ENCODE measurements at regions not wholly inside any gene's neighbourhood (a gene's known extent, or its start where the extent isn't known, plus 50 kb on each side); places are given as distances from the start of the nearest gene placed in this dataset.

GRCh38 chr9:90449213-90449925, 193.3 kb downstream of the DIRAS2 start:
- no peak overlapping the region for H4K91ac ChIP-seq (ENCODE audit: low read depth, low read length)
- H3K18ac ChIP-seq (ENCODE audit: low read length): no peak overlapping the region
- H2AK5ac ChIP-seq (ENCODE audit: low read length): no peak overlapping the region
- no CpG with 5 or more reads among the region's 4 CpGs for WGBS (ENCODE audit: extremely low coverage, insufficient coverage, insufficient read length)
- no peak overlapping the region for H2BK12ac ChIP-seq (ENCODE audit: low read length)
- H2AFZ ChIP-seq (ENCODE audit: insufficient read depth, low read length, poor library complexity): no peak overlapping the region
- no peak overlapping the region for H3K23ac ChIP-seq (ENCODE audit: low read length)
- H3K4ac ChIP-seq (ENCODE audit: low read depth, low read length): no peak overlapping the region
- peak in 1 of 2 donors; percentile 19 for DNase-seq
- no peaks in the 10 kb centered on the region for H3K4me1 ChIP-seq (ENCODE audit: control insufficient read depth in 1 of 2, insufficient read depth in 2 of 2, low read length in 2 of 2)
- no peak overlapping the region for H2BK120ac ChIP-seq (ENCODE audit: insufficient read depth, low read length, poor library complexity)
- no peaks in the 10 kb centered on the region for H3K79me1 ChIP-seq (ENCODE audit: low read length)
- H3K9me3 ChIP-seq (ENCODE audit: insufficient read depth, low read depth, low read length): no peaks in the 10 kb centered on the region
- H3K27ac ChIP-seq (ENCODE audit: low read depth, low read length): no peak overlapping the region
- no peak overlapping the region for H4K8ac ChIP-seq (ENCODE audit: low read depth, low read length)
- no peak overlapping the region for H3K9ac ChIP-seq (ENCODE audit: low read length)
- no peak overlapping the region for H3K14ac ChIP-seq (ENCODE audit: low read length)
- no peaks in the 10 kb centered on the region for H3K36me3 ChIP-seq (ENCODE audit: control insufficient read depth in 1 of 2, insufficient read depth in 2 of 2, low read length in 2 of 2)
- H3K79me2 ChIP-seq (ENCODE audit: control insufficient read depth, insufficient read depth, low read length, poor library complexity): no peaks in the 10 kb centered on the region
- no peak overlapping the region for H2BK5ac ChIP-seq (ENCODE audit: low read depth, low read length, poor library complexity)
- H3K4me2 ChIP-seq (ENCODE audit: low read length): no peak overlapping the region
- H3K27me3 ChIP-seq (ENCODE audit: insufficient read depth, low read length): no peaks in the 10 kb centered on the region
- no peak overlapping the region for H3K4me3 ChIP-seq (ENCODE audit: low read depth, low read length)
- no peak overlapping the region for H4K12ac ChIP-seq (ENCODE audit: low read depth, low read length)

DNA sequence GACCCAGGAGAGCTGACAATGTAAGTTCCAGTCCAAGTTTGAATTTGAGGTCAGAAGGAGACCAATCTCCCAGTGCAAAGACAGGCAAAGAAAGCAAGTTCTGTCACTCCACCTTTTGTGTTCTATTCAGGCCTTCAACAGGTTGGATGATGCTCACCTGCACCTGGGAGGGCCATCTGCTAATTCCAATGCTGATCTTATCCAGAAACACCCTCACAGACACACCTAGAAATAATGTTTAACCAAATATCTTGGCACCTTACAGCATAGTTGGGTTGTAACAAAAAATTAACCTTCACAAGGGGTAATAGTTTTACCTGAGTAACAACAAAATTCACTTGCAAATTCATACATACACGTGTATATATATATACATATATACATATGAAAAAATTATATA, 190.8 kb downstream of the DIRAS2 start:
- no peak overlapping the region for H3K23ac ChIP-seq (ENCODE audit: low read length)
- no peak overlapping the region for H2AK5ac ChIP-seq (ENCODE audit: low read length)
- peak in 1 of 2 donors; percentile 66 for DNase-seq
- H4K8ac ChIP-seq (ENCODE audit: low read depth, low read length): no peak overlapping the region
- no peak overlapping the region for H2AFZ ChIP-seq (ENCODE audit: insufficient read depth, low read length, poor library complexity)
- H3K4ac ChIP-seq (ENCODE audit: low read depth, low read length): no peak overlapping the region
- no peak overlapping the region for H3K9ac ChIP-seq (ENCODE audit: low read length)
- no peaks in the 10 kb centered on the region for H3K27me3 ChIP-seq (ENCODE audit: insufficient read depth, low read length)
- no peak overlapping the region for H2BK5ac ChIP-seq (ENCODE audit: low read depth, low read length, poor library complexity)
- H3K79me1 ChIP-seq (ENCODE audit: low read length): no peaks in the 10 kb centered on the region
- no peak overlapping the region for H3K4me3 ChIP-seq (ENCODE audit: low read depth, low read length)
- no peaks in the 10 kb centered on the region for H3K79me2 ChIP-seq (ENCODE audit: control insufficient read depth, insufficient read depth, low read length, poor library complexity)
- H3K27ac ChIP-seq (ENCODE audit: low read depth, low read length): no peak overlapping the region
- H3K9me3 ChIP-seq (ENCODE audit: insufficient read depth, low read depth, low read length): no peaks in the 10 kb centered on the region
- no peaks in the 10 kb centered on the region for H3K4me1 ChIP-seq (ENCODE audit: control insufficient read depth in 1 of 2, insufficient read depth in 2 of 2, low read length in 2 of 2)
- H2BK120ac ChIP-seq (ENCODE audit: insufficient read depth, low read length, poor library complexity): no peak overlapping the region
- H3K18ac ChIP-seq (ENCODE audit: low read length): no peak overlapping the region
- H3K36me3 ChIP-seq (ENCODE audit: control insufficient read depth in 1 of 2, insufficient read depth in 2 of 2, low read length in 2 of 2): no peaks in the 10 kb centered on the region
- H3K4me2 ChIP-seq (ENCODE audit: low read length): no peak overlapping the region
- H3K14ac ChIP-seq (ENCODE audit: low read length): no peak overlapping the region
- no peak overlapping the region for H2BK12ac ChIP-seq (ENCODE audit: low read length)
- H4K91ac ChIP-seq (ENCODE audit: low read depth, low read length): no peak overlapping the region
- no CpG with 5 or more reads among the region's 1 CpG for WGBS (ENCODE audit: extremely low coverage, insufficient coverage, insufficient read length)
- no peak overlapping the region for H4K12ac ChIP-seq (ENCODE audit: low read depth, low read length)

DNA sequence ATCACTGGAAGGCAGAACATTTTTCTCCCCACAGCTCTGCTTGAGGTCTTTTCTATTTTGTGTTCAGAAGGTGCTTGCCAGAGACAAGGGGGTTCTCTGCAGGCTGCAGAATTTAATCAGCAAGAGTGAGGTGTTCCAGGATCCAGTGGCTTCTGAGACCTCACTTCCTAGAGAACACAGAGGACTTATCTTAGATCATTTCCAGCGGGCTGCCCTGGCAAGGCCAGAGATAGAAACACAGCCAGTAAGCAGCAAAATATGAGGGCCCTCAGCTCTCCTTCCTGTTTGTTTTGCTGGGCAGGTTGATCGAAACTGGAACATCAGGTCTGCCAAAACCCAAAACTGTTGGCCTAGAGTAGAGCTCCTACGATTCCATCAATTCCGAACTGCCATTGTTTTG, 187.3 kb downstream of the DIRAS2 start:
- H3K23ac ChIP-seq (ENCODE audit: low read length): no peak overlapping the region
- H3K79me2 ChIP-seq (ENCODE audit: control insufficient read depth, insufficient read depth, low read length, poor library complexity): no peaks in the 10 kb centered on the region
- no peaks in the 10 kb centered on the region for H3K9me3 ChIP-seq (ENCODE audit: insufficient read depth, low read depth, low read length)
- peaks cover 2% of the 10 kb centered on the region in 2 experiments for H3K4me1 ChIP-seq (ENCODE audit: control insufficient read depth in 1 of 2, insufficient read depth in 2 of 2, low read length in 2 of 2)
- no peak overlapping the region for H3K27ac ChIP-seq (ENCODE audit: low read depth, low read length)
- no peak for DNase-seq
- no peak overlapping the region for H3K14ac ChIP-seq (ENCODE audit: low read length)
- no peaks in the 10 kb centered on the region for H3K36me3 ChIP-seq (ENCODE audit: control insufficient read depth in 1 of 2, insufficient read depth in 2 of 2, low read length in 2 of 2)
- no peak overlapping the region for H2AFZ ChIP-seq (ENCODE audit: insufficient read depth, low read length, poor library complexity)
- H3K4ac ChIP-seq (ENCODE audit: low read depth, low read length): no peak overlapping the region
- no peak overlapping the region for H4K91ac ChIP-seq (ENCODE audit: low read depth, low read length)
- no CpG with 5 or more reads among the region's 4 CpGs for WGBS (ENCODE audit: extremely low coverage, insufficient coverage, insufficient read length)
- H3K79me1 ChIP-seq (ENCODE audit: low read length): peaks cover under 1% of the 10 kb centered on the region
- no peak overlapping the region for H3K4me2 ChIP-seq (ENCODE audit: low read length)
- no peak overlapping the region for H3K18ac ChIP-seq (ENCODE audit: low read length)
- H3K27me3 ChIP-seq (ENCODE audit: insufficient read depth, low read length): no peaks in the 10 kb centered on the region
- H4K8ac ChIP-seq (ENCODE audit: low read depth, low read length): no peak overlapping the region
- no peak overlapping the region for H2BK120ac ChIP-seq (ENCODE audit: insufficient read depth, low read length, poor library complexity)
- no peak overlapping the region for H3K9ac ChIP-seq (ENCODE audit: low read length)
- no peak overlapping the region for H4K12ac ChIP-seq (ENCODE audit: low read depth, low read length)
- no peak overlapping the region for H3K4me3 ChIP-seq (ENCODE audit: low read depth, low read length)
- H2BK12ac ChIP-seq (ENCODE audit: low read length): no peak overlapping the region
- H2BK5ac ChIP-seq (ENCODE audit: low read depth, low read length, poor library complexity): no peak overlapping the region
- H2AK5ac ChIP-seq (ENCODE audit: low read length): no peak overlapping the region

- WGBS (ENCODE audit: extremely low coverage, insufficient coverage, insufficient read length): no CpG with 5 or more reads among the region's 9 CpGs
- no peak overlapping the region for H4K12ac ChIP-seq (ENCODE audit: low read depth, low read length)
- no peak overlapping the region for H2AK5ac ChIP-seq (ENCODE audit: low read length)
Measured at GRCh38 chr9:90457386-90458190, 185.0 kb downstream of the DIRAS2 start.

More at GRCh38 chr9:90457386-90458190, 185.0 kb downstream of the DIRAS2 start:
- Histone ChIP-seq H3K4me3 (ENCODE audit: low read depth, low read length) (peak overlapping the region; percentile 8), H3K9me3 (ENCODE audit: insufficient read depth, low read depth, low read length) (no peaks in the 10 kb centered on the region), H4K8ac (ENCODE audit: low read depth, low read length) (no peak overlapping the region), H4K91ac (ENCODE audit: low read depth, low read length) (no peak overlapping the region), H3K4ac (ENCODE audit: low read depth, low read length) (no peak overlapping the region), H3K18ac (ENCODE audit: low read length) (no peak overlapping the region), H3K36me3 (ENCODE audit: control insufficient read depth in 1 of 2, insufficient read depth in 2 of 2, low read length in 2 of 2) (no peaks in the 10 kb centered on the region), H3K27ac (ENCODE audit: low read depth, low read length) (no peak overlapping the region), H3K79me2 (ENCODE audit: control insufficient read depth, insufficient read depth, low read length, poor library complexity) (no peaks in the 10 kb centered on the region), H3K14ac (ENCODE audit: low read length) (no peak overlapping the region), H3K79me1 (ENCODE audit: low read length) (peaks cover 2% of the 10 kb centered on the region), H3K23ac (ENCODE audit: low read length) (no peak overlapping the region), H3K4me1 (ENCODE audit: control insufficient read depth in 1 of 2, insufficient read depth in 2 of 2, low read length in 2 of 2) (peaks cover 4% of the 10 kb centered on the region in 2 experiments), H2BK120ac (ENCODE audit: insufficient read depth, low read length, poor library complexity) (no peak overlapping the region), H2BK5ac (ENCODE audit: low read depth, low read length, poor library complexity) (no peak overlapping the region), H2BK12ac (ENCODE audit: low read length) (no peak overlapping the region), H3K4me2 (ENCODE audit: low read length) (no peak overlapping the region), H2AFZ (ENCODE audit: insufficient read depth, low read length, poor library complexity) (no peak overlapping the region), H3K9ac (ENCODE audit: low read length) (no peak overlapping the region), H3K27me3 (ENCODE audit: insufficient read depth, low read length) (no peaks in the 10 kb centered on the region)
- DNase-seq: peak in 1 of 2 donors; percentile 66
